HL-60 (cell line): ENCODE measurements at regions not wholly inside any gene's neighbourhood (a gene's known extent, or its start where the extent isn't known, plus 50 kb on each side); places are given as distances from the start of the nearest gene placed in this dataset.
A peak's percentile ranks its signal among the peaks of the same experiment; 100 is the strongest.

Source experiments
- DNase-seq, 2 experiments: peaks; one replicate each; pipeline ENCODE4 v3.0.0-alpha.2; 2010 to 2020; ENCODE audit warnings: low read depth in 1 of 2, low spot score in 1 of 2
- H3K27ac ChIP-seq: fragments of 250-450 bp; sonication (Bioruptor Pico); replicated peaks from 2 replicates; pipeline ENCODE4 v1.5.1; 2020; ENCODE audit warnings: mild to moderate bottlenecking, moderate library complexity
- H3K27me3 ChIP-seq: fragments of 250-450 bp; sonication (Bioruptor Pico); 2 replicates; pipeline ENCODE4 v1.5.1; 2021; ENCODE audit warnings: mild to moderate bottlenecking, moderate library complexity; ENCODE audit not compliant: insufficient read depth, poor library complexity, severe bottlenecking
- H3K4me3 ChIP-seq: replicated peaks from 2 replicates; pipeline ENCODE4 v1.5.1; 2011; ENCODE audit warnings: mild to moderate bottlenecking, control low read depth, low read length; ENCODE audit not compliant: insufficient read depth
- GABPA ChIP-seq: IDR thresholded peaks from 2 replicates; pipeline ENCODE4 v1.6.1; 2012; ENCODE audit warnings: low read depth
- POLR2AphosphoS5 ChIP-seq: IDR thresholded peaks from 2 replicates; pipeline ENCODE4 v1.6.1; 2012; ENCODE audit warnings: low read depth
- SPI1 ChIP-seq: IDR thresholded peaks from 2 replicates; pipeline ENCODE4 v1.6.1; 2012; ENCODE audit warnings: low read depth, mild to moderate bottlenecking, borderline replicate concordance
- TF ChIP-seq, protein P1 (sequence below): IDR thresholded peaks from 2 replicates; pipeline ENCODE4 v1.6.1; 2012; ENCODE audit warnings: low read depth; ENCODE audit not compliant: insufficient replicate concordance
- TF ChIP-seq, protein P2 (sequence below): IDR thresholded peaks from one replicate; pipeline ENCODE4 v1.5.1; 2011; ENCODE audit warnings: low read length, control low read depth, inconsistent platforms; ENCODE audit not compliant: insufficient read depth

DNA sequence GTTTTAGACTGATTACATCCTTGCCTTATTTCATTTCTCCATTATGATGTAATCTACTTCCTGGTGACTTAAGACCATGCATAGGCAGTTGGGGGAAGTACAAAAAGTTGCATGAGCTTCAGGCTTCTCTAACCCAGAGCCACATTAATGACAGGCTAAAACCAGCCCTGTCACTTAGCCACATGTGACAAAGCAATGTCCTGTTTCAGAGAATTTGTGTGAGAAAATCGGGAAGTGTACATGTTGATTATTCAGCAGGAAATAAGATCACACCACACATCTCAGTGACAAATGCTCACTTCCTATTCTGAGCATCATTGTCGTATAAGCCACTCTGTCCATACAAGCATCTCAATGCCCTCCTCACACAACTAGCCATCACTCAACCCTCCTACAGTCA lies 98.5 kb upstream of the MAGEB16 start:
- DNase-seq = peak; percentile 4 to 70
- TF ChIP-seq, protein P1, sequence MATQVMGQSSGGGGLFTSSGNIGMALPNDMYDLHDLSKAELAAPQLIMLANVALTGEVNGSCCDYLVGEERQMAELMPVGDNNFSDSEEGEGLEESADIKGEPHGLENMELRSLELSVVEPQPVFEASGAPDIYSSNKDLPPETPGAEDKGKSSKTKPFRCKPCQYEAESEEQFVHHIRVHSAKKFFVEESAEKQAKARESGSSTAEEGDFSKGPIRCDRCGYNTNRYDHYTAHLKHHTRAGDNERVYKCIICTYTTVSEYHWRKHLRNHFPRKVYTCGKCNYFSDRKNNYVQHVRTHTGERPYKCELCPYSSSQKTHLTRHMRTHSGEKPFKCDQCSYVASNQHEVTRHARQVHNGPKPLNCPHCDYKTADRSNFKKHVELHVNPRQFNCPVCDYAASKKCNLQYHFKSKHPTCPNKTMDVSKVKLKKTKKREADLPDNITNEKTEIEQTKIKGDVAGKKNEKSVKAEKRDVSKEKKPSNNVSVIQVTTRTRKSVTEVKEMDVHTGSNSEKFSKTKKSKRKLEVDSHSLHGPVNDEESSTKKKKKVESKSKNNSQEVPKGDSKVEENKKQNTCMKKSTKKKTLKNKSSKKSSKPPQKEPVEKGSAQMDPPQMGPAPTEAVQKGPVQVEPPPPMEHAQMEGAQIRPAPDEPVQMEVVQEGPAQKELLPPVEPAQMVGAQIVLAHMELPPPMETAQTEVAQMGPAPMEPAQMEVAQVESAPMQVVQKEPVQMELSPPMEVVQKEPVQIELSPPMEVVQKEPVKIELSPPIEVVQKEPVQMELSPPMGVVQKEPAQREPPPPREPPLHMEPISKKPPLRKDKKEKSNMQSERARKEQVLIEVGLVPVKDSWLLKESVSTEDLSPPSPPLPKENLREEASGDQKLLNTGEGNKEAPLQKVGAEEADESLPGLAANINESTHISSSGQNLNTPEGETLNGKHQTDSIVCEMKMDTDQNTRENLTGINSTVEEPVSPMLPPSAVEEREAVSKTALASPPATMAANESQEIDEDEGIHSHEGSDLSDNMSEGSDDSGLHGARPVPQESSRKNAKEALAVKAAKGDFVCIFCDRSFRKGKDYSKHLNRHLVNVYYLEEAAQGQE = no peak
- peak; percentile 76; the same call in 1 of the 2 replicates for TF ChIP-seq SPI1
- Histone ChIP-seq H3K27me3 (no peaks in the 10 kb centered on the region), H3K4me3 (no peak overlapping the region), H3K27ac (no peak overlapping the region)

- no peak overlapping the region for H3K27ac ChIP-seq
- H3K4me3 ChIP-seq = no peak overlapping the region
- TF ChIP-seq, protein P2, sequence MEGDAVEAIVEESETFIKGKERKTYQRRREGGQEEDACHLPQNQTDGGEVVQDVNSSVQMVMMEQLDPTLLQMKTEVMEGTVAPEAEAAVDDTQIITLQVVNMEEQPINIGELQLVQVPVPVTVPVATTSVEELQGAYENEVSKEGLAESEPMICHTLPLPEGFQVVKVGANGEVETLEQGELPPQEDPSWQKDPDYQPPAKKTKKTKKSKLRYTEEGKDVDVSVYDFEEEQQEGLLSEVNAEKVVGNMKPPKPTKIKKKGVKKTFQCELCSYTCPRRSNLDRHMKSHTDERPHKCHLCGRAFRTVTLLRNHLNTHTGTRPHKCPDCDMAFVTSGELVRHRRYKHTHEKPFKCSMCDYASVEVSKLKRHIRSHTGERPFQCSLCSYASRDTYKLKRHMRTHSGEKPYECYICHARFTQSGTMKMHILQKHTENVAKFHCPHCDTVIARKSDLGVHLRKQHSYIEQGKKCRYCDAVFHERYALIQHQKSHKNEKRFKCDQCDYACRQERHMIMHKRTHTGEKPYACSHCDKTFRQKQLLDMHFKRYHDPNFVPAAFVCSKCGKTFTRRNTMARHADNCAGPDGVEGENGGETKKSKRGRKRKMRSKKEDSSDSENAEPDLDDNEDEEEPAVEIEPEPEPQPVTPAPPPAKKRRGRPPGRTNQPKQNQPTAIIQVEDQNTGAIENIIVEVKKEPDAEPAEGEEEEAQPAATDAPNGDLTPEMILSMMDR = no peak
- TF ChIP-seq POLR2AphosphoS5 (no peak), GABPA (no peak), SPI1 (no peak)
- TF ChIP-seq, protein P1 = no peak
- DNase-seq = no peak
- H3K27me3 ChIP-seq = no peaks in the 10 kb centered on the region
These were observed 98.0 kb upstream of the MAGEB16 start for GRCh38 chrX:35700121-35700520.

- no peaks in the 10 kb centered on the region for H3K27me3 ChIP-seq
- no peak overlapping the region for H3K4me3 ChIP-seq
- DNase-seq = no peak
- H3K27ac ChIP-seq = no peak overlapping the region
- TF ChIP-seq GABPA = no peak
- TF ChIP-seq SPI1 = no peak
- TF ChIP-seq POLR2AphosphoS5 = no peak
- TF ChIP-seq, protein P2 = no peak
- TF ChIP-seq, protein P1 = no peak
These were observed 86.9 kb upstream of the MAGEB16 start for GRCh38 chrX:35711281-35711680.

GRCh38 chrX:35722128-35722527 lies 76.0 kb upstream of the MAGEB16 start:
- TF ChIP-seq, protein P1 = no peak
- TF ChIP-seq, protein P2 = no peak
- TF ChIP-seq GABPA (no peak), SPI1 (no peak), POLR2AphosphoS5 (no peak)
- Histone ChIP-seq H3K4me3 (no peak overlapping the region), H3K27me3 (no peaks in the 10 kb centered on the region), H3K27ac (no peak overlapping the region)
- no peak for DNase-seq
